Panc1 (cell line): ENCODE measurements at regions not wholly inside any gene's neighbourhood (a gene's known extent, or its start where the extent isn't known, plus 50 kb on each side); places are given as distances from the start of the nearest gene placed in this dataset.
"Not testable (repeated sequence)": the region's sequence is repeated elsewhere in the genome, so short reads cannot be mapped to it uniquely, and the experiment has no call there.

Experiments used
- ATAC-seq: fragments of 200-7000 bp; cut with Tn5 transposase; 2 replicates; pipeline ENCODE4 v1.9.1; 2020; ENCODE audit warnings: mild to moderate bottlenecking, moderate library complexity
- BruUV-seq: library from RNA; stranded (reverse); fragments of 400-500 nt; replicated peaks from 2 replicates; lab custom pipeline; 2021; lab: Mats Ljungman, UMichigan
- CTCF ChIA-PET: fragments of 300-600 bp; sonication (Branson Sonifier 250); formaldehyde crosslinking; loops from one replicate; lab custom pipeline; 2022; ENCODE audit warnings: antibody characterized with exemption; lab: Charles Lee
- POLR2A ChIA-PET: fragments of 300-600 bp; sonication (Branson Sonifier 250); formaldehyde crosslinking; loops from one replicate; lab custom pipeline; 2022; ENCODE audit warnings: antibody characterized with exemption; lab: Charles Lee
- DNase-seq: peaks from one replicate; pipeline ENCODE4 v3.0.0-alpha.2; 2010; ENCODE audit warnings: low read depth, low spot score
- H3K27ac ChIP-seq: 2 replicates; pipeline ENCODE4 v1.5.1; 2011; ENCODE audit warnings: mild to moderate bottlenecking, low read length, inconsistent platforms
- H3K27me3 ChIP-seq: fragments of 200-500 bp; sonication (Bioruptor generic); 2 replicates; pipeline ENCODE4 v1.6.0; 2014; ENCODE audit warnings: low read length, inconsistent platforms; ENCODE audit not compliant: control insufficient read depth, insufficient read depth
- H3K36me3 ChIP-seq: fragments of 200-500 bp; sonication (Bioruptor generic); 2 replicates; pipeline ENCODE4 v1.5.1; 2014; ENCODE audit warnings: inconsistent platforms, mild to moderate bottlenecking, low read length, moderate library complexity; ENCODE audit not compliant: control insufficient read depth, insufficient read depth
- H3K4me1 ChIP-seq: 2 replicates; pipeline ENCODE4 v1.5.1; 2011; ENCODE audit warnings: inconsistent platforms, mild to moderate bottlenecking, low read length, moderate library complexity; ENCODE audit not compliant: control insufficient read depth, insufficient read depth
- H3K4me3 ChIP-seq, 2 experiments: 2 replicates each; pipeline ENCODE4 v1.5.1; 2011 to 2012; ENCODE audit warnings: low read depth in 2 of 2, low read length in 2 of 2, mild to moderate bottlenecking in 2 of 2, inconsistent platforms in 1 of 2, moderate library complexity in 1 of 2
- H3K9me3 ChIP-seq: fragments of 200-500 bp; sonication (Bioruptor generic); 2 replicates; pipeline ENCODE4 v1.5.1; 2014; ENCODE audit warnings: low read depth, mild to moderate bottlenecking, inconsistent platforms, low read length, moderate library complexity; ENCODE audit not compliant: control insufficient read depth, insufficient read depth
- CTCF ChIP-seq: fragments of 450-650 bp; IDR thresholded peaks from 2 replicates; pipeline ENCODE4 v1.5.1; 2017; ENCODE audit warnings: mild to moderate bottlenecking
- POLR2AphosphoS5 ChIP-seq: IDR thresholded peaks from 2 replicates; pipeline ENCODE4 v1.6.1; 2012; ENCODE audit warnings: mild to moderate bottlenecking, low read depth, low read length, moderate library complexity
- REST ChIP-seq, 2 experiments: IDR thresholded peaks; 2 replicates each; pipeline ENCODE4 v1.6.1; 2011 to 2012; ENCODE audit warnings: low read depth in 2 of 2, control low read depth in 1 of 2, low read length in 1 of 2, mild to moderate bottlenecking in 1 of 2, moderate library complexity in 1 of 2; ENCODE audit not compliant: insufficient read depth in 1 of 2
- SIN3A ChIP-seq: IDR thresholded peaks from 2 replicates; pipeline ENCODE4 v1.6.1; 2012; ENCODE audit warnings: low read depth, mild to moderate bottlenecking, low read length, moderate library complexity, borderline replicate concordance; ENCODE audit not compliant: insufficient read depth
- TCF7L2 ChIP-seq: IDR thresholded peaks from 2 replicates; pipeline ENCODE4 v1.6.1; 2011; ENCODE audit warnings: mild to moderate bottlenecking, low read depth, low read length, inconsistent platforms
- in situ Hi-C: cut with HindIII; loops from 2 replicates; pipeline ENCODE4 v1.10.0; 2016; ENCODE audit warnings: low sequenced_read_pairs, low pct_unique_long_range_greater_than_20kb
- intact Hi-C: fragments of 100-400 bp; cut with micrococcal nuclease; formaldehyde crosslinking; loops from one replicate; pipeline ENCODE4 v1.10.0; 2022; ENCODE audit not compliant: unreplicated experiment

GRCh38 chr7:123321578-123321977 lies 121.8 kb upstream of the SLC13A1 start:
- POLR2A ChIA-PET, result not testable (repeated sequence)

GRCh38 chr7:123319911-123320310 lies 120.1 kb upstream of the SLC13A1 start:
- intact Hi-C loops (no loop called here), in situ Hi-C loops (no loop called here)
- CTCF ChIA-PET, result no interaction called here
- POLR2A ChIA-PET, result no interaction called here
- H3K36me3 ChIP-seq, result no peaks in the 10 kb centered on the region
- DNase-seq, result no peak
- H3K4me3 ChIP-seq, result no peak overlapping the region
- BruUV-seq, result no TSS peak
- TF ChIP-seq REST (IDR thresholded peaks at IDR 0.05; ENCODE audit: insufficient read depth in 1 of 2, low read depth in 2 of 2, low read length in 1 of 2) (no peak), SIN3A (no peak), POLR2AphosphoS5 (no peak), CTCF (no peak), TCF7L2 (no peak)
- H3K4me1 ChIP-seq, result no peaks in the 10 kb centered on the region
- no peaks in the 10 kb centered on the region for H3K9me3 ChIP-seq
- no peak for ATAC-seq
- no peak overlapping the region for H3K27ac ChIP-seq
- H3K27me3 ChIP-seq, result no peaks in the 10 kb centered on the region

More at GRCh38 chr7:123321578-123321977, 121.8 kb upstream of the SLC13A1 start:
- DNase-seq, intact Hi-C loops, in situ Hi-C loops, H3K36me3 ChIP-seq, BruUV-seq, H3K4me3 ChIP-seq, ATAC-seq, H3K27me3 ChIP-seq, H3K4me1 ChIP-seq, H3K27ac ChIP-seq, CTCF ChIA-PET, H3K9me3 ChIP-seq: not testable (repeated sequence)

GRCh38 chr7:123314886-123315285 lies 115.1 kb upstream of the SLC13A1 start:
- BruUV-seq, result no TSS peak

More at GRCh38 chr7:123314886-123315285, 115.1 kb upstream of the SLC13A1 start:
- Histone ChIP-seq H3K36me3 (0 out of 2 replicates have a peak, but pooled peaks cover 2% of the 10 kb centered on the region), H3K27me3 (no peaks in the 10 kb centered on the region), H3K4me1 (no peaks in the 10 kb centered on the region), H3K9me3 (no peaks in the 10 kb centered on the region), H3K4me3 (no peak overlapping the region), H3K27ac (no peak overlapping the region)
- in situ Hi-C loops (no loop called here), intact Hi-C loops (no loop called here)
- DNase-seq, result no peak
- no peak for TF ChIP-seq REST (IDR thresholded peaks at IDR 0.05; ENCODE audit: insufficient read depth in 1 of 2, low read depth in 2 of 2, low read length in 1 of 2)
- no peak for TF ChIP-seq SIN3A
- TF ChIP-seq TCF7L2, result no peak
- TF ChIP-seq POLR2AphosphoS5, result no peak
- TF ChIP-seq CTCF, result no peak
- POLR2A ChIA-PET, result no interaction called here
- no peak for ATAC-seq
- CTCF ChIA-PET, result no interaction called here
